GM12872 (cell line): ENCODE measurements at regions not wholly inside any gene's neighbourhood (a gene's known extent, or its start where the extent isn't known, plus 50 kb on each side); places are given as distances from the start of the nearest gene placed in this dataset.

Experiments
- TF ChIP-seq, protein P1 (sequence below): IDR thresholded peaks from 3 replicates; pipeline ENCODE4 v1.5.1; 2011; ENCODE audit warnings: low read depth, mild to moderate bottlenecking, low read length, moderate library complexity; ENCODE audit not compliant: insufficient read depth

DNA sequence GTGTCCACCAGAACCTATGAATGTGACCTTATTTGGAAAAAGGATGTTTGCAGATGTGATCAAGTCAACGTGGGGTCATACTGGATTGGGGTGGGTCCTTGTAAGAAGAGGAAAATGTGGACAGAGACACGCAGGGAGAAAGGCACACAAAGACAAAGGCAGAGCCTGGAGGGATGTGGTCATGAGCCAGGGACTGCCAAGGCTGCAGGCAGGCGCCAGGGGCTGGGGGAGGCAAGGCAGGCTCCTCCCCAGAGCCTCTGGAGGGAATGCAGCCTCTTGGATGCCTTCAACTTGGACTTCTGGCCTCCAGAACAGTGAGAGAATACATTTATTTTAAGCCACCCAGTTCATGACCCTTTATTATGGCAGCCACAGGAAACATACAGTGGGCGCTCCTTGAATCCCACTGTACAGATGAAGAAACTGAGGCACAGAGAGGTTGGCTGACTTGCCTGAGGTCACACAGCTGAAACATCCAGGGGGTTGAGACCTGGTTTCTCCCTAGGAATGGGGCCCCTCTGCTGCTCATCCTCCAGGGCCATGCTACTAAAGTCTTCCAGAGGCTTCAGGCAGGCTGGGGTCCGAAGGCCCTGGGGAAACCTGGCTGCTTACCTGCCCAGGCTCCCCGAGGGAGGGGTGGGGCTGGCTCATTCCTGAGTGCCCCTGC lies 99.7 kb downstream of the RFLNA start:
- TF ChIP-seq, protein P1, sequence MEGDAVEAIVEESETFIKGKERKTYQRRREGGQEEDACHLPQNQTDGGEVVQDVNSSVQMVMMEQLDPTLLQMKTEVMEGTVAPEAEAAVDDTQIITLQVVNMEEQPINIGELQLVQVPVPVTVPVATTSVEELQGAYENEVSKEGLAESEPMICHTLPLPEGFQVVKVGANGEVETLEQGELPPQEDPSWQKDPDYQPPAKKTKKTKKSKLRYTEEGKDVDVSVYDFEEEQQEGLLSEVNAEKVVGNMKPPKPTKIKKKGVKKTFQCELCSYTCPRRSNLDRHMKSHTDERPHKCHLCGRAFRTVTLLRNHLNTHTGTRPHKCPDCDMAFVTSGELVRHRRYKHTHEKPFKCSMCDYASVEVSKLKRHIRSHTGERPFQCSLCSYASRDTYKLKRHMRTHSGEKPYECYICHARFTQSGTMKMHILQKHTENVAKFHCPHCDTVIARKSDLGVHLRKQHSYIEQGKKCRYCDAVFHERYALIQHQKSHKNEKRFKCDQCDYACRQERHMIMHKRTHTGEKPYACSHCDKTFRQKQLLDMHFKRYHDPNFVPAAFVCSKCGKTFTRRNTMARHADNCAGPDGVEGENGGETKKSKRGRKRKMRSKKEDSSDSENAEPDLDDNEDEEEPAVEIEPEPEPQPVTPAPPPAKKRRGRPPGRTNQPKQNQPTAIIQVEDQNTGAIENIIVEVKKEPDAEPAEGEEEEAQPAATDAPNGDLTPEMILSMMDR = no peak

DNA sequence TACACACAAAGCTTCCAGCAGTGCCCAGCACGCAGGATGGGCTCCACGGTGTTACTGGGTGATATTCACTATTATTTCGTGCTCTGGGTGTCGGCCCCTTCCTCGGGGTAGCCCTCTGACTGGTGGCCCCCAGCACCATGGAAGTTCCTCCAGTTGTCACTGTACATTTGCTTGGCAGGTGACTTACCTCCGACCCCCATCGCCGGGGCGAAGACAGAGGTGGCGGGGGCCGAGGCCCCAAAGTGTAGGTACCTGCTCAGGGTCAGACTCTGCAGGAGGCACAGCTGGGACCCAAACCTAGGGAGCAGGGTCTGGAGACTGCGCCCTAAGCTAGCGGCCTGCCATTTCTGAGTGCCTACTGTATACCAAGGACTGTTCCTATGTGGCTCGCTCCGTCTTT lies 98.9 kb downstream of the RFLNA start:
- TF ChIP-seq, protein P1 = no peak

DNA sequence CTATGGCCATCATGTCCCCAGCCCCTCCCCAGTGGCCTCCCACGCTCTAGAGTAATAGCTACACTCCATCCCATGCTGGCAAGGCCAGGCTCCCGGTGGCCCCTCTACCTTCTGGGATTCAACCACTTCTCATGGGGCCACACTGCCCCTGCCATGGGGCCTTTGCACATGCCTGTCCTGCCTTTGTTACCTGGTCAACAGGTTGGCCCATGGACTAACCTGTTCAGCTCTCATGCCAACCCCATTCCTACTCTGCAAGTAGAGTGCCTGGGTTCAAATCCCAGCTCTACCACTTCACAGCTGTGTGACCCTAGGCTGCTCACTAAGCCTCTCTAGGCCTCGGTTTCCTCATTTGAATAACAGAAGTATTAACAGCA lies 98.5 kb downstream of the RFLNA start:
- TF ChIP-seq, protein P1 = no peak

DNA sequence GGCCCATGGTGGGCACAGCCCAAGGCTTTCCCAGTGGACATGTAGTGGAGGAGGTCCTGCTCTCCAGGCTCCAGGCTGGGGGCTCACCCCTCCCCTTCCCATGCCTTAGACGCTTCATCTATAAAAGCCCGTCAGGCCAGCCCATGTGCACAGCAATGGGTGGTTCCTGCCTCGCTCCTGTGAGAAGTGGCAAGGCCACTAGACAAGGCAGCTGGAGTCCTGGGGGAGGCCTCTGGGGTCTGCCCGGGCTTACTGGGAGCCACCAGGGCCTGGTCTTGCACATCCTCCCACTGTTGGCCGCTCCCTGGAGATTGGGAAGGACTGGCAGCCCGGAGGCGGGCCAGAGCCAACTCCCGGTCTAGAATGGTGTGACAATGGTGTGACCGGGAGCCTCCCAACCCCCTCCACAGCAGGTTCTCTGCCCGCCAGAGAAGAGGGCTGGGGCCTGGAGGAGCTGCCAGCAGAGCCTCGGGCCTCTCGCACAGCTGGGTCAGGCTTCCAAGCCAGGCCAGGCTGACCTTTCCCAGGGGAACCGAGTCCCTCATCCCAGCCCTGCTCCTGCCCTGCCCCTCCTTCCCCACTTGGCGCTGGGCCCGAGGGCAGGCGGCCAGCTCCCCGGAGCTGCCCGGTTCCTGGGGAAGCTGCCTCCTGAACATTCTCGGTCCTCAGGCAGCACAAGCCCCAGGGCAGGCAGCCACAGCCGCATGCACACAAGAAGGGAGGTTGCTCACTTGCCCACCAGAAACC lies 97.9 kb downstream of the RFLNA start:
- TF ChIP-seq, protein P1 = no peak

DNA sequence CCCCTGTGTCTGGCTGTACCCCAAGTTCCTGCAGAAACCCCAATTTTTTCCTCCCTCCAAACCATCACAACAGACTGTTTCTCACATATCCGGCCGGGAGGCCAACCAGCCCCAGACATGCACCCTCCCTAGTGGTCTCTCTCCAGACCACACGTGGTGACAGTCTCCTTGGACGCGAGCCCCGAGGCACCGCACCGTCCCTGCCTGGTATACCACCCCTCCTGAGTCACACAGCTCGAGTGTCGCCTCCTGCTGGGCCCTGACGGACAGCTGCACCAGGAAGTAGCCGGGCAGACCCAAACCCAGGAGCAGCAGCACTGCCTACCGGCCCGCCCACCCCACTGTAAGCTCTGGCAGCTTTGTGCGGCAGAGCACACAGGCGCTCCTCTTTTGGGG lies 97.4 kb downstream of the RFLNA start:
- TF ChIP-seq, protein P1 = peak; percentile 33; the same call in 1 of the 3 replicates

DNA sequence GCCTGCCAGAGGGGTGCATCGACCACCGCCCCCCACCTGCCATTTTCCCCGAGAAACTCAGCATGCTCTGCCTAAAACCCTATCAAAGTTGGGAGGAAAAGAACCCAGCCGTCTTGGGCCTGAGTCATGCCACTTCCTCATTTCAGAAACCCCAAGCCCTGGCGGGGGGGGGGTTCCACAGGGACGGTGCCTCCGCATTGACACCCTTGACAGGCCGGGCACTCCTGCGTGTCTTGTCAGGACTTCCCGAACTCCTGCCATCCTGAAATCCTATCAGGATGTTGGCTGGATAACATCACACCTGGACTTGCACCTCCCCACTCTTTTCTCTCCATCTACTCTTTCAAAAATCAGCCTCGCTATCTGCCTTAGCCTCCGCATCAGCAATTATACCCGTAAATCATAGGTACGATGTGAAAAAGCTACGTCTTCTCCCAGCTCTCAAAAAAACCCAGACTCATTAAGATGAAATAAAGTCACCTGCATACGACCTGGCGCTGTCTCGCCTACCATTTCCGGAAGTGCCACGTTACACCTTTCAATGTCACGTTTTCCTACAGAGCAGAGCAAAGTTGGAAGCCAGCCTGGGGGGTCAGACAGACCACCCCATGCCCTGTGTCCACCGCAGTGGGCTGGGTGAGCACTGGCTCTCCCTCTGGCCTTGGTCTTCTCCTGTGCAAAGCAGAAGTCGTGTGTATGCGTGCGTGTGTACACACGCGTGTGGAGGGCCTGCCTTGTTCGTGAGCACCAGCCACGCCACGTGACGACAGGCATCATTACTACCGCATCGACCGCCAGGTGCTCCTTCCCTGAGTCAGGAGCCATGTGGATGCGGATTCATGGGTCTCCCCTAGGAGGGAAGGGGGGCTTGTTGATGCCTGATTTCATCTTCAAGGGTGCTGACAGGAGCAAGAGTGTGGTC lies 96.7 kb downstream of the RFLNA start:
- TF ChIP-seq, protein P1 = no peak
